Fibroblast of mammary gland (primary cell): ENCODE measurements at regions not wholly inside any gene's neighbourhood (a gene's known extent, or its start where the extent isn't known, plus 50 kb on each side); places are given as distances from the start of the nearest gene placed in this dataset.

Experiments
- DNase-seq: peaks from one replicate; pipeline ENCODE4 v3.0.0-alpha.2; 2010; ENCODE audit warnings: low read depth
- H3K4me3 ChIP-seq: 2 replicates; pipeline ENCODE4 v1.5.1; 2011; ENCODE audit warnings: low read depth, mild to moderate bottlenecking, low read length, moderate library complexity; ENCODE audit not compliant: control insufficient read depth
- TF ChIP-seq, protein P1 (sequence below): conservative IDR thresholded peaks from 2 replicates; pipeline ENCODE4 v1.5.1; 2011; ENCODE audit warnings: low read depth, low read length, inconsistent platforms; ENCODE audit not compliant: control insufficient read depth, insufficient read depth

DNA sequence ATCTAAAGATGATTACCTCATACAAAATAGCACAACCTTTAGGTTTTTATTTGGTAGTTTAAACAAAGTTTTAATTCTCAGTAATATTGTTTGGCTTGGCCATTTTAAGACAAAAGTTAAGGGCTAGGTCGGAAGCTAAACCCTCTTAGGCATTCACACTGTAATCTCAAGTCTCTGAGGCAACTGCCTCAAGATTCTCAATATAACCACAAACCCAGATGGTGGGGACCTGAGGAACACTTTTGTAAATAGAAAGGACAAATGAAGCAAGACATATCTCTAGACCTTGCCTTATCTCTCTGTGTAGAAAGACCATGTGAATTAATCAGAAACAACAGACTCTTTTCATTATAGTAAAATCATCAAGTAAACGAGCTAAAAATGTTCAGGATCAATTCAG is 500.2 kb upstream of the CDH6 start:
- no peak for DNase-seq
- TF ChIP-seq, protein P1, sequence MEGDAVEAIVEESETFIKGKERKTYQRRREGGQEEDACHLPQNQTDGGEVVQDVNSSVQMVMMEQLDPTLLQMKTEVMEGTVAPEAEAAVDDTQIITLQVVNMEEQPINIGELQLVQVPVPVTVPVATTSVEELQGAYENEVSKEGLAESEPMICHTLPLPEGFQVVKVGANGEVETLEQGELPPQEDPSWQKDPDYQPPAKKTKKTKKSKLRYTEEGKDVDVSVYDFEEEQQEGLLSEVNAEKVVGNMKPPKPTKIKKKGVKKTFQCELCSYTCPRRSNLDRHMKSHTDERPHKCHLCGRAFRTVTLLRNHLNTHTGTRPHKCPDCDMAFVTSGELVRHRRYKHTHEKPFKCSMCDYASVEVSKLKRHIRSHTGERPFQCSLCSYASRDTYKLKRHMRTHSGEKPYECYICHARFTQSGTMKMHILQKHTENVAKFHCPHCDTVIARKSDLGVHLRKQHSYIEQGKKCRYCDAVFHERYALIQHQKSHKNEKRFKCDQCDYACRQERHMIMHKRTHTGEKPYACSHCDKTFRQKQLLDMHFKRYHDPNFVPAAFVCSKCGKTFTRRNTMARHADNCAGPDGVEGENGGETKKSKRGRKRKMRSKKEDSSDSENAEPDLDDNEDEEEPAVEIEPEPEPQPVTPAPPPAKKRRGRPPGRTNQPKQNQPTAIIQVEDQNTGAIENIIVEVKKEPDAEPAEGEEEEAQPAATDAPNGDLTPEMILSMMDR: no peak
- H3K4me3 ChIP-seq: no peak overlapping the region

DNA sequence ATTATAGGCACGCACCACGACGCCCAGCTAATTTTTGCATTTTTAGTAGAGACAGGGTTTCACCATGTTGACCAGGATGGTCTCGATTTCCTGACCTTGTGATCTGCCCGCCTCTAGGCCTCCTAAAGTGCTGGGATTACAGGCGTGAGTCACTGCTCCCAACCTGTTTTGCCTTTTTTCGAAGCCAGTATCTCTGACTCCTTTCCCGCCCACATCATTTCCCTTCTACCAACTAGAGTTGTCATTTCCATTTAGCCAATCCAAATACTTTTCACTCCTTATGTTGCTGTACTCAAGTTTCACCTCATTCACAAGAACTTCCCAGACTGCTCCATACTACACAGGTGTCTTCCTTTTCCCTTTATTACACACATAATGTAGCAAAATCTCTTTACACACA is 502.6 kb upstream of the CDH6 start:
- TF ChIP-seq, protein P1: no peak
- H3K4me3 ChIP-seq: no peak overlapping the region
- no peak for DNase-seq

DNA sequence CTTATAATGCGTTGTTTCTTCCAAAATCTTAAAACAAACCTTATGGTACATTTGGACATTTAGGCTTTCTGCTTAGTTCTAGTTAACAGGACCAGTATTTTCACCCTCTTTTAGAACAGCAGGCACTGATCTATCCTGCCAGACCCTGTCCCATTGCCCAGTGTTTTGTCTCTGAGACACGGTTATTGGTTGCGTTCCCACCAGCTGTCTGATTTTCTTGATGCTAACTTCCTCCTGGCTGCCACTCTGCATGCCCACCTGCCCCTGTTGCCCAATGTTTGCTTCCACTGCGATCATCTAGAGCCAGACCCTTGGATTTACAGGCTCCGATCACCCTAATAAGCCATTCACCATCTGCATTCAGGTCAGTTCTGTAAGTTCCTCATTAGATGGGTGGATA is 506.0 kb upstream of the CDH6 start:
- no peak overlapping the region for H3K4me3 ChIP-seq
- TF ChIP-seq, protein P1: no peak
- DNase-seq: no peak

DNA sequence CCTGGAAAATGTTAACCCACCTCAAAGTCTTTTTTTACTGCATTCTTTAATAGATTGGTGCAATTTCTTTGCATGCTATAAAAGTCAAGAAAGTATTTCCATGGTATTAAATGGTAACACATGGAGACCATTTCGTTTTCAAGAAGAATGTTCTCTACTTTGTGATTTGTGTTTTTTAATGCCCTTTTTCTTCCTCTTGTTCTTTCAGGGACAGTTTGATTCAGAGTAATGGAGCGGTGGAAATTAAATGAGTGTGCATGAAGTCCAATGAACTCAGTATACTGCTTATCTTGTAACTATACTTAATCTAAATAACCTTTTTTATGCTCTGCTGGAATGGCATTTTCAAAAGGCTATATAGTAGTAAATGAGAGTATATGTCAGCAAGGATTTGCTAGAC is 507.0 kb upstream of the CDH6 start:
- no peak for DNase-seq
- TF ChIP-seq, protein P1: no peak
- no peak overlapping the region for H3K4me3 ChIP-seq

DNA sequence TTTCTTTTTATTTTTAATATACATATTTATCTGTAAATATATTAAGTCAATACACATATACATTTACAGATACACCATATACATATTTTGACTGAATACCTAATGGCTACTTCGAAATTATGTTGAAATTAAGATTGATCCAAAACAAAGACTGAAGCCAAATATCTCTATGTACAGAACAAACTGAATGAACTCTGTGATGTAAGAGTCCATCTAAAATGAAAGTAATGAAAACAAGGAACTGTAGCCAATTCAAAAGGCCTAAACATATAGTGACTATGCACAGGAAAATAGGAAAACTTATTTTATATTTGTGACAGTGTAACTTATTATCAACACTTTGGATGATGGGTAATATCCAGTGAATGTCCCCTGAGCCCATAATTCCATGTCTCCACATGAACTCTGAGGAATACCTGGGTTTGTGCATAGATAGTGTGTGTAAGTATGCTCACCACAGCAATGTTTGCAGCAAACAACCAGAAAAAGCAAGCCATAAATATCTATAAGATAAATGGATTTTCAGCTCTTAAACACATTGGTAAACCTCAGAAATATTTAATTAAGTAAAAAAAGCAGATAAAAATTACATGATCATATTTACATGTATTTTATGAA is 517.2 kb upstream of the CDH6 start:
- TF ChIP-seq, protein P1: no peak
- H3K4me3 ChIP-seq: no peak overlapping the region
- DNase-seq: no peak

DNA sequence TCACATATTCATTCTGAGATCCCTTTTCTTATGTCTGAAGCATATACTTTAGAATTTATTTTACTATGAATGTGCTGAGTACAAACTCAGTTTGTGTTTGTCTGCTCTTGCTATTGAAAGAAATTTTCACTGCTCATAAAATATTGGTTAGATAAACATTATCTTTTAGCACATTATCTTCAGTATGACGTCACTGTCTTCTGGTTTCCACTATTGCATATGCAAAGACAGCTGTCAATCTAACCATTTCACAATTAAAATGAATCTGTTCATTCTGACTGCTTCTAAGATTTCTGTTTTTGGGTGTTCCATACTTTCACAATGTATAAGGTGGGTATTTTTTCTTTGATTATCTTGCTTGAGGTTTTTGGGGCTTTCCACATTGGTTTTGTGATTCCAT is 526.2 kb upstream of the CDH6 start:
- DNase-seq: no peak
- no peak overlapping the region for H3K4me3 ChIP-seq
- TF ChIP-seq, protein P1: no peak

DNA sequence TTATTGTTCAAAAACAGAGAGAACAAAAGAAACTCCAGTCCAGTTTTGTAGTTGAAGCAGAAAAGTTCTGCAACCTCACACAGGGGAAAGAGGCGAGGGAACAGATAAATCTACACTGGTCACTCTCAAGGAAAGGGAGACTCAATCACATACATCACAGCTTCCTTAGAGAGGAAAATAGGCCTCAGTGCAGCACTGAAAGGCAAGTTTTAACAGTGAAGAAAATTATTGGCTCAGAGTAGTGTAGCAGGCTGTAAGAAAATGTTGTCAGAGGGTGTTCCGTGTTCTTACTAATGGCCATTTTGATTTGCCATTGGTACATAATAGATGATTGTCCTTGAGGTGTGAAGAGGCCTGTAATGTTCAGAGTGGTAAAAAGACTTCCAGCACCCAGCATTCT is 530.0 kb upstream of the CDH6 start:
- no peak overlapping the region for H3K4me3 ChIP-seq
- DNase-seq: no peak
- TF ChIP-seq, protein P1: no peak
